Naive thymus-derived CD4-positive, alpha-beta T cell (primary cell): ENCODE measurements at regions not wholly inside any gene's neighbourhood (a gene's known extent, or its start where the extent isn't known, plus 50 kb on each side); places are given as distances from the start of the nearest gene placed in this dataset.

Experiments
- ATAC-seq: fragments of 150-1000 bp; cut with Tn5 transposase; 2 replicates; pipeline ENCODE4 v1.10.0; 2021; ENCODE audit warnings: mild to moderate bottlenecking, moderate library complexity
- CTCF ChIA-PET: fragments of 350-600 bp; sonication (Branson Sonifier 250); formaldehyde crosslinking; loops from one replicate; lab custom pipeline; 2021; ENCODE audit warnings: antibody characterized with exemption; lab: Charles Lee
- POLR2A ChIA-PET: fragments of 350-600 bp; sonication (Branson Sonifier 250); formaldehyde crosslinking; loops from one replicate; lab custom pipeline; 2021; ENCODE audit warnings: antibody characterized with exemption, inconsistent platforms; lab: Charles Lee
- DNase-seq, 9 donors: peaks; one replicate each; pipeline versions ENCODE4 v3.0.0 to v3.0.0-alpha.2; 2020 to 2022; ENCODE audit warnings: mixed read lengths in 1 of 9
- H3K27ac ChIP-seq: one replicate; pipeline ENCODE4 v1.7.0; 2013; ENCODE audit warnings: mild to moderate bottlenecking, low read depth, low read length, moderate library complexity
- H3K27me3 ChIP-seq, 2 donors: one replicate each; pipeline ENCODE4 v1.7.0; 2013; ENCODE audit warnings: low read length in 2 of 2, mild to moderate bottlenecking in 2 of 2, moderate library complexity in 2 of 2; ENCODE audit not compliant: control insufficient read depth in 2 of 2, insufficient read depth in 2 of 2
- H3K36me3 ChIP-seq, 3 experiments: 1 replicate in 2 of 3; 2 replicates in 1 of 3; pipeline ENCODE4 v1.7.0; 2013; ENCODE audit warnings: low read length in 3 of 3, mild to moderate bottlenecking in 3 of 3, moderate library complexity in 1 of 3; ENCODE audit not compliant: insufficient read depth in 3 of 3, control insufficient read depth in 2 of 3
- H3K4me1 ChIP-seq, 2 donors: one replicate each; pipeline ENCODE4 v1.7.0; 2013; ENCODE audit warnings: low read length in 2 of 2, mild to moderate bottlenecking in 2 of 2, moderate library complexity in 1 of 2; ENCODE audit not compliant: control insufficient read depth in 2 of 2, insufficient read depth in 2 of 2
- H3K4me3 ChIP-seq: 2 replicates; pipeline ENCODE4 v1.7.0; 2013; ENCODE audit warnings: mild to moderate bottlenecking, low read length
- H3K9me3 ChIP-seq, 3 experiments: 1 replicate in 2 of 3; 2 replicates in 1 of 3; pipeline ENCODE4 v1.7.0; 2013; ENCODE audit warnings: low read length in 3 of 3; ENCODE audit not compliant: control insufficient read depth in 2 of 3
- H3K27ac Mint-ChIP-seq, 9 donors: one replicate each; pipeline ENCODE4 v1.8.0; 2020 to 2022; ENCODE audit warnings: mixed read lengths in 9 of 9, mild to moderate bottlenecking in 8 of 9, moderate library complexity in 5 of 9, inconsistent platforms in 2 of 9
- H3K27me3 Mint-ChIP-seq, 5 donors: one replicate each; pipeline ENCODE4 v1.8.0; 2021 to 2022; ENCODE audit warnings: mixed read lengths in 5 of 5, mild to moderate bottlenecking in 1 of 5
- H3K36me3 Mint-ChIP-seq, 5 donors: one replicate each; pipeline ENCODE4 v1.8.0; 2020 to 2022; ENCODE audit warnings: mixed read lengths in 5 of 5, mild to moderate bottlenecking in 3 of 5, inconsistent platforms in 1 of 5
- H3K4me1 Mint-ChIP-seq, 7 donors: one replicate each; pipeline ENCODE4 v1.8.0; 2020 to 2022; ENCODE audit warnings: mixed read lengths in 7 of 7, mild to moderate bottlenecking in 3 of 7, inconsistent platforms in 1 of 7
- H3K4me3 Mint-ChIP-seq, 10 donors: one replicate each; pipeline ENCODE4 v1.8.0; 2020 to 2022; ENCODE audit warnings: mild to moderate bottlenecking in 10 of 10, mixed read lengths in 10 of 10, moderate library complexity in 6 of 10, inconsistent platforms in 2 of 10
- H3K9me3 Mint-ChIP-seq, 11 donors: one replicate each; pipeline ENCODE4 v1.8.0; 2020 to 2022; ENCODE audit warnings: mixed read lengths in 11 of 11, mild to moderate bottlenecking in 4 of 11, inconsistent platforms in 1 of 11, moderate library complexity in 1 of 11
- intact Hi-C, 2 donors: fragments of 100-400 bp; cut with micrococcal nuclease; formaldehyde crosslinking; loops; one replicate each; pipeline ENCODE4 v1.15.1; 2023

DNA sequence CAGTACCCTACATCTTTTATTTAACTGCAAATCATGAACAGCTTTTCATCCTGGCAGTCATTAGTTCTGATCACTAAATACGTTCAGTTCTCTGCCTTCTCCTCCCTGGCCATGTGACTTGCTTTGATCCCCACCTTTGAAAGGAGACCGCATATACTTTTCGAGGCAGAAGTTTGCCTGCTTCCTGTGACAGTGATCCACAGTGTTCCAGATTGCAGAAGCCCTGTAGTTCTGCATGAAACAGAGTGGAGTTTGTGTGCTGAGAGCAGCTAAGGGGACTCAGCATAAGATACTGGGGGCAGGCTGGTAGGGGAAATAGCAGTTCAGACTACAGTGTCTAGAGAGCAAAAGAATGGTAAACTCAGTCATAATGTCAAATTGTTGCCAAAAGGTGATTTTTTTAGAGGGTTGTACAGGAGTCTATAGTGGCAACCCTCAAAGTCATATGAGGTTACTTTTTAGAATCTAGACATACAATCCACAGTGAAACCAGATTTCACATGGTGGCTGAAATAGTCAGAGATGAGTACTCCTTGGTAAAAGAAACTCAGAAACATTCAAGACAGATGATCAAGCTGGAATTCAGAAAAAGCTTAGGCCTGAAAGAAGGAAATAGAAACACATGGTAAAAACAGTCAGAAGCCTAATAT is 1800.4 kb upstream of the CELF4 start:
- no peak overlapping the region for H3K27ac Mint-ChIP-seq

DNA sequence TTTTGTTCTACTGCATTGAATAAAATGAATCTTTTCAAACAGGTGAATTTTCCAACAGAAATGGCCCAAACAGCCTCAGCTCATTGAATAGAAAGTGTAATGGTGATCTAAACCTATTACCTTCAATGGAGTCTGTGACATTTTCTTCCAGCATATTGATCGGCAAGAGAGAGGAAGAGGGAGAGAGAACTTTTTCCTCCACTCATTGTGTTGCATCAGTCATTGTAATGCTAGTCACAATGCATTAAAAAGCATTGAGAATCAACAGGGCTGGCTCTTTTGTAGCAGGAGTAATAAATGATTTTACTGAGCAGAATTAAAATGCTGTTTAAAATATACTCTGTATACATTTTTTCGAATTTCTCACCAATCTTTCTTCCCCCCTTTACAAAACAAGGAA is 1794.5 kb upstream of the CELF4 start:
- H3K9me3 ChIP-seq = peaks cover 0 to 6% (median 0%) of the 10 kb centered on the region in 3 experiments
- no peak overlapping the region for H3K27ac ChIP-seq
- Mint-ChIP-seq H3K36me3 (no peaks in the 10 kb centered on the region), H3K4me3 (no peak overlapping the region), H3K9me3 (peaks cover 0 to 3% (median 0%) of the 10 kb centered on the region in 11 donors), H3K27ac (no peak overlapping the region), H3K27me3 (no peaks in the 10 kb centered on the region), H3K4me1 (no peaks in the 10 kb centered on the region)
- H3K4me3 ChIP-seq = no peak overlapping the region
- ChIA-PET POLR2A (no interaction called here), CTCF (no interaction called here)
- DNase-seq (no peak), ATAC-seq (no peak)
- no peaks in the 10 kb centered on the region for H3K36me3 ChIP-seq
- intact Hi-C loops = no loop called here
- no peaks in the 10 kb centered on the region for H3K27me3 ChIP-seq
- no peaks in the 10 kb centered on the region for H3K4me1 ChIP-seq

More for the DNA sequence above, 1800.4 kb upstream of the CELF4 start:
- no peaks in the 10 kb centered on the region for H3K4me1 ChIP-seq
- intact Hi-C loops = no loop called here
- ChIA-PET POLR2A (no interaction called here), CTCF (no interaction called here)
- Mint-ChIP-seq H3K9me3 (peaks cover 0 to 7% (median 2%) of the 10 kb centered on the region in 11 donors), H3K27me3 (peaks cover 0 to 5% (median 0%) of the 10 kb centered on the region in 5 donors), H3K4me1 (peaks cover 0 to 3% (median 0%) of the 10 kb centered on the region in 7 donors), H3K36me3 (no peaks in the 10 kb centered on the region), H3K4me3 (no peak overlapping the region)
- no peaks in the 10 kb centered on the region for H3K27me3 ChIP-seq
- DNase-seq = no peak
- H3K36me3 ChIP-seq = no peaks in the 10 kb centered on the region
- no peak overlapping the region for H3K4me3 ChIP-seq
- no peak for ATAC-seq
- H3K27ac ChIP-seq = no peak overlapping the region
- peaks cover 0 to 6% (median 0%) of the 10 kb centered on the region in 3 experiments for H3K9me3 ChIP-seq

DNA sequence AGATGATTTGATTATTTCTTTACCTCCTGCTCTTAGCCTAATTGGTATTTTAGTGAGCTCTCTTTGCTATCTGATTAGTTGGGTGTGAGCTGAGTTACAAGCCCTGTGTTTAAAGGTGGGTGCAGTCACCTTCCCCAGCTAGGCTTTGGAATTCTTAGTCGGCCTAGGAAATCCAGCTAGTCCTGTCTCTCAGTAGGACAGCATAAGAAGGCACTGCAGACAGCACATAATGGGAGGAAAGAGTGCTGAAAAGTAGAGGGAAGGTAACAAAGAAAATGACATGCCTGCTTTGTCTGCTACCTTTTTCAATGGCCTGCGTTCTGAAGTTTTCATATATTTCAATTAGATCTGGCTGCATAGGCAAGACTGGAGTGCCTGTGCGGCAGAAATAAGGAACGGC is 1794.0 kb upstream of the CELF4 start:
- DNase-seq = no peak
- peaks cover 0 to 6% (median 0%) of the 10 kb centered on the region in 3 experiments for H3K9me3 ChIP-seq
- no peak for ATAC-seq
- no peak overlapping the region for H3K4me3 Mint-ChIP-seq
- no peak overlapping the region for H3K27ac ChIP-seq
- no peaks in the 10 kb centered on the region for H3K27me3 ChIP-seq
- H3K36me3 Mint-ChIP-seq = no peaks in the 10 kb centered on the region
- H3K9me3 Mint-ChIP-seq = peaks cover 0 to 3% (median 0%) of the 10 kb centered on the region in 11 donors
- no peaks in the 10 kb centered on the region for H3K36me3 ChIP-seq
- no peak overlapping the region for H3K4me3 ChIP-seq
- POLR2A ChIA-PET = no interaction called here
- no peak overlapping the region for H3K27ac Mint-ChIP-seq
- CTCF ChIA-PET = no interaction called here
- no peaks in the 10 kb centered on the region for H3K4me1 Mint-ChIP-seq
- H3K27me3 Mint-ChIP-seq = no peaks in the 10 kb centered on the region
- intact Hi-C loops = no loop called here
- H3K4me1 ChIP-seq = no peaks in the 10 kb centered on the region

DNA sequence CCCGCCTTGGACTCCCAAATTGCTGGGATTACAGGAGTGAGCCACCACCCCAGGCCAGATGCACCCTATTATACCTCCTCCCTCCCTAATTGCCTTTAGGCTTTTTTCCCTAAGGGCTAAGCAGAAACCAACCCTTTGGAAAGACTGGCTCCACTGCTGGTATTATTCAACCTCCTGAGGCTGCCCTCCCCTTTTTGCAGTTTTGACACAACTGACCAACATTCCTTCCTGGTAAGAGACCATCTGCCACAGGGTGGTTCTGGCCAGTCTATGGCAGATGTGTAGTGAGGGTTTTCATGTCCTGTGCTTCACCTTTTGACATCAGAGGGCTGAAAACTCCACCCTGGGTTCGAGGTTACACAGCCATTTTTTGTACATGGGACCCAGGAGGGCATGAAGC is 1785.3 kb upstream of the CELF4 start:
- intact Hi-C loops = no loop called here
- POLR2A ChIA-PET = no interaction called here
- no peaks in the 10 kb centered on the region for H3K27me3 ChIP-seq
- Mint-ChIP-seq H3K4me1 (peaks cover 0 to 2% (median 0%) of the 10 kb centered on the region in 7 donors), H3K9me3 (peaks cover 0 to 5% (median 0%) of the 10 kb centered on the region in 11 donors), H3K36me3 (no peaks in the 10 kb centered on the region), H3K27me3 (no peaks in the 10 kb centered on the region), H3K27ac (no peak overlapping the region), H3K4me3 (no peak overlapping the region)
- DNase-seq (no peak), ATAC-seq (no peak)
- no peaks in the 10 kb centered on the region for H3K9me3 ChIP-seq
- no peak overlapping the region for H3K27ac ChIP-seq
- CTCF ChIA-PET = no interaction called here
- H3K36me3 ChIP-seq = no peaks in the 10 kb centered on the region
- no peaks in the 10 kb centered on the region for H3K4me1 ChIP-seq
- no peak overlapping the region for H3K4me3 ChIP-seq

DNA sequence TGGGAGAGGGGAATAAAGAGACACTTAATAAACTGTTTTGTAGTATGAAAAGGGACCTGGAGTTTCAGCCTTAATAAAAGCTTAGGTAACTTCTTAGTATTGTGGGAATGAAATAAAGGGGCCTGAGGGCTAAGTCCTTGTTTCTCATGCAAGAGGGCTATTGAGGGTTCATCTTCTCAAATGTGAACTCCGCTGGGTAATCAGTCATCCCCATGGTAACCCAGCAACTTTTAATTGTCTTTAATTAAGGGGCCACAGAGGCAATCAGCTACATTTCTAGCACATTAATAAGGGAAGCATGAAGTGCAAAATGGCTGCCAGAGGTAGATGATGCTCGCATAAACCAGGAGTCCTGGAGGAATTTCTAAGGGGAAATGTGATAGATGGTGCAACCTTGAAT is 1784.2 kb upstream of the CELF4 start:
- no peak overlapping the region for H3K4me3 Mint-ChIP-seq
- intact Hi-C loops = no loop called here
- H3K9me3 ChIP-seq = no peaks in the 10 kb centered on the region
- ATAC-seq = no peak
- H3K4me3 ChIP-seq = no peak overlapping the region
- ChIA-PET CTCF (no interaction called here), POLR2A (no interaction called here)
- DNase-seq = no peak
- H3K27me3 Mint-ChIP-seq = no peaks in the 10 kb centered on the region
- H3K36me3 Mint-ChIP-seq = no peaks in the 10 kb centered on the region
- H3K36me3 ChIP-seq = no peaks in the 10 kb centered on the region
- no peaks in the 10 kb centered on the region for H3K4me1 ChIP-seq
- no peaks in the 10 kb centered on the region for H3K27me3 ChIP-seq
- H3K27ac Mint-ChIP-seq = no peak overlapping the region
- H3K9me3 Mint-ChIP-seq = peaks cover 0 to 5% (median 2%) of the 10 kb centered on the region in 11 donors
- H3K27ac ChIP-seq = no peak overlapping the region
- H3K4me1 Mint-ChIP-seq = peaks cover 0 to 2% (median 0%) of the 10 kb centered on the region in 7 donors

DNA sequence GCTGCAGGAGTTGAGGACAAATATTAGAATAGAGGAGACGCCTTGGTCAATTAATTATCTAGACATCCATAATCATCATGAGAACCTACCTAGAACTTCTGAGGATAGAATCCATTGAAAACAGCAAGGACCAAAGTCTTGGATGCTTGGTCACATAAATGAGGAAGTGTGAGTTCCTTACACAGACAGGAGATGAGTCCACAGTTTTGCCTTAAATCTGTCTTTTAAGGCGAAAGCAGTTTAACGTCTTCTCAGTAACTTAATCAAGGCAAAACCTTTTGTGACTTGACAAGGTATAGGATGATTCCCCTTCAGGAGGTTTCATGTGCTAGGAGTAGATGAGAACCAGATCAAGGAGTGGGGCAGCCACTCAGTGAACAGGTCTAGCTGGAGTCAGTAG is 1783.2 kb upstream of the CELF4 start:
- H3K9me3 Mint-ChIP-seq = peaks cover 0 to 9% (median 3%) of the 10 kb centered on the region in 11 donors
- Histone ChIP-seq H3K27ac (no peak overlapping the region), H3K27me3 (no peaks in the 10 kb centered on the region), H3K4me1 (no peaks in the 10 kb centered on the region), H3K9me3 (no peaks in the 10 kb centered on the region), H3K4me3 (no peak overlapping the region), H3K36me3 (no peaks in the 10 kb centered on the region)
- no peaks in the 10 kb centered on the region for H3K36me3 Mint-ChIP-seq
- H3K4me3 Mint-ChIP-seq = no peak overlapping the region
- CTCF ChIA-PET = no interaction called here
- POLR2A ChIA-PET = no interaction called here
- no peak overlapping the region for H3K27ac Mint-ChIP-seq
- no peaks in the 10 kb centered on the region for H3K27me3 Mint-ChIP-seq
- H3K4me1 Mint-ChIP-seq = peaks cover 0 to 2% (median 0%) of the 10 kb centered on the region in 7 donors
- intact Hi-C loops = no loop called here
- no peak for ATAC-seq
- no peak for DNase-seq

DNA sequence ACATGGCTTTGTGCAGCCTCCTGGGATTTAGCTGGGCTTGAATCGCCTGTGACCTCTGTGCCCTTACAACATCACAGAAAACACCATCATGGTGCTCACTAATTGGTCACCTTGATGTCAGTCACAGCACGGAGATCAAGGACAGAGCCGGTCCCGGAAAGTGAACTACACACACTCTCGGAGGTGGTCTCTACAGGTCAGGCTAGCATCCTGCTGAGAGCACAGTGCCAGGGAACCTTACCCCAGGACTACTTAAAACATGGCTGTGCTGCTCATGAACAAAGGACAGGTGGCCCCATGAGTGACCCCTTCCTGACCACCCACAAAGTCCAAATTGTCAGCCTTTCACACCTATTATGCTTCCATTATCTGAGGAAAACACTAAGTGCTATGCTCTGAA is 1782.1 kb upstream of the CELF4 start:
- Mint-ChIP-seq H3K27me3 (no peaks in the 10 kb centered on the region), H3K4me1 (peaks cover 0 to 2% (median 0%) of the 10 kb centered on the region in 7 donors), H3K27ac (no peak overlapping the region), H3K9me3 (peaks cover 0 to 14% (median 5%) of the 10 kb centered on the region in 11 donors), H3K4me3 (no peak overlapping the region), H3K36me3 (no peaks in the 10 kb centered on the region)
- no peaks in the 10 kb centered on the region for H3K9me3 ChIP-seq
- H3K27ac ChIP-seq = no peak overlapping the region
- H3K4me3 ChIP-seq = no peak overlapping the region
- H3K4me1 ChIP-seq = no peaks in the 10 kb centered on the region
- ATAC-seq = no peak
- POLR2A ChIA-PET = no interaction called here
- CTCF ChIA-PET = no interaction called here
- H3K27me3 ChIP-seq = no peaks in the 10 kb centered on the region
- DNase-seq = no peak
- no peaks in the 10 kb centered on the region for H3K36me3 ChIP-seq
- intact Hi-C loops = no loop called here
